WTC11 (cell line): ENCODE measurements at regions not wholly inside any gene's neighbourhood (a gene's known extent, or its start where the extent isn't known, plus 50 kb on each side); places are given as distances from the start of the nearest gene placed in this dataset.

ENCODE experiments used
- CREB1 ChIP-seq: sonication (generic); formaldehyde crosslinking; IDR thresholded peaks from 2 replicates; pipeline ENCODE4 v1.8.0; 2023; ENCODE audit warnings: mild to moderate bottlenecking, missing genetic modification reagents
- USF2 ChIP-seq: sonication (generic); formaldehyde crosslinking; IDR thresholded peaks from 2 replicates; pipeline ENCODE4 v1.8.1; 2023; ENCODE audit warnings: mild to moderate bottlenecking, missing genetic modification reagents, moderate library complexity
- TF ChIP-seq, protein P1 (sequence below): sonication (generic); formaldehyde crosslinking; IDR thresholded peaks from 2 replicates; pipeline ENCODE4 v1.8.0; 2022; ENCODE audit warnings: mild to moderate bottlenecking, missing genetic modification reagents

- TF ChIP-seq CREB1 (CRISPR knock-in tag) (no peak), USF2 (CRISPR knock-in tag) (no peak)
- TF ChIP-seq, protein P1, sequence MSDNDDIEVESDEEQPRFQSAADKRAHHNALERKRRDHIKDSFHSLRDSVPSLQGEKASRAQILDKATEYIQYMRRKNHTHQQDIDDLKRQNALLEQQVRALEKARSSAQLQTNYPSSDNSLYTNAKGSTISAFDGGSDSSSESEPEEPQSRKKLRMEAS (CRISPR knock-in tag), result no peak
These were observed 421.9 kb upstream of the KCNN2 start for GRCh38 chr5:113939988-113940387.
